Gastrocnemius medialis (tissue), 4 donors: ENCODE measurements at regions not wholly inside any gene's neighbourhood (a gene's known extent, or its start where the extent isn't known, plus 50 kb on each side); places are given as distances from the start of the nearest gene placed in this dataset.

Experiments
- POLR2A ChIP-seq, 2 donors: fragments of 450-650 bp; IDR thresholded peaks; one replicate each; pipeline ENCODE4 v1.6.1; 2017; ENCODE audit warnings: antibody characterized with exemption in 2 of 2, mild to moderate bottlenecking in 2 of 2, moderate library complexity in 2 of 2
- TF ChIP-seq, protein P1 (sequence below), 5 experiments: fragments of 450-650 bp in 3 of 5; fragments of 200-600 bp in 2 of 5; sonication (generic) in 2 of 5; IDR thresholded peaks in 4 of 5; conservative IDR thresholded peaks in 1 of 5; 1 replicate in 4 of 5; 2 replicates in 1 of 5; pipeline ENCODE4 v1.5.1; 2016 to 2019; ENCODE audit warnings: antibody characterized with exemption in 5 of 5, mild to moderate bottlenecking in 3 of 5, moderate library complexity in 3 of 5

DNA sequence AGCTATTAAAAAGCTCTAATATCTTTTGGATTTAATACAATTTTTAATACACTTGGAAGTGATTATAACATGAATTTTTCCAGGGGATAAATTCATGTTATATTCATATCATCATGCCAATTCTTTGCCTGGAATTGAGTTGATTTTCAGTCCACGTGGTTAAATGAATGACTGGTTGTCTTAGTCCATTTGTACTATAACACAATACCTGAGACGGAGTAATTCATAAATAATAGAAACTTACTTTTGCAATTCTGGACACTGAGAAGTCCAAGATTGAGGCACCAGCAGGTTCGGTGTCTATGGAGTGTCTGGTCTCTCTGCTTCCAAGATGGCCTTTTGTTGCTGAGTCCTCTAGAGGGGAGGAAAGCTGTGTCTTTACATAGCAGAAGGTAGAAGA, 66.2 kb upstream of the TRDN start:
- TF ChIP-seq, protein P1, sequence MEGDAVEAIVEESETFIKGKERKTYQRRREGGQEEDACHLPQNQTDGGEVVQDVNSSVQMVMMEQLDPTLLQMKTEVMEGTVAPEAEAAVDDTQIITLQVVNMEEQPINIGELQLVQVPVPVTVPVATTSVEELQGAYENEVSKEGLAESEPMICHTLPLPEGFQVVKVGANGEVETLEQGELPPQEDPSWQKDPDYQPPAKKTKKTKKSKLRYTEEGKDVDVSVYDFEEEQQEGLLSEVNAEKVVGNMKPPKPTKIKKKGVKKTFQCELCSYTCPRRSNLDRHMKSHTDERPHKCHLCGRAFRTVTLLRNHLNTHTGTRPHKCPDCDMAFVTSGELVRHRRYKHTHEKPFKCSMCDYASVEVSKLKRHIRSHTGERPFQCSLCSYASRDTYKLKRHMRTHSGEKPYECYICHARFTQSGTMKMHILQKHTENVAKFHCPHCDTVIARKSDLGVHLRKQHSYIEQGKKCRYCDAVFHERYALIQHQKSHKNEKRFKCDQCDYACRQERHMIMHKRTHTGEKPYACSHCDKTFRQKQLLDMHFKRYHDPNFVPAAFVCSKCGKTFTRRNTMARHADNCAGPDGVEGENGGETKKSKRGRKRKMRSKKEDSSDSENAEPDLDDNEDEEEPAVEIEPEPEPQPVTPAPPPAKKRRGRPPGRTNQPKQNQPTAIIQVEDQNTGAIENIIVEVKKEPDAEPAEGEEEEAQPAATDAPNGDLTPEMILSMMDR (IDR thresholded peaks at IDR 0.05 in 4 of 5, conservative IDR thresholded peaks at IDR 0.05 in 1 of 5), result no peak
- TF ChIP-seq POLR2A (IDR thresholded peaks at IDR 0.05), result no peak
